ENCODE measurements at regions not wholly inside any gene's neighbourhood (a gene's known extent, or its start where the extent isn't known, plus 50 kb on each side); places are given as distances from the start of the nearest gene placed in this dataset.

GRCh38 chr4:82213485-82214417, 160.0 kb downstream of the HNRNPD start:
- TF ChIP-seq CTCF (IDR thresholded peaks at IDR 0.05): no peak

- peak; percentile 75 for TF ChIP-seq CTCF (IDR thresholded peaks at IDR 0.05)
Observed at GRCh38 chr4:82201805-82202641, 171.8 kb downstream of the HNRNPD start.

GRCh38 chr4:82201303-82201702, 172.5 kb downstream of the HNRNPD start:
- TF ChIP-seq CTCF (IDR thresholded peaks at IDR 0.05): no peak

GRCh38 chr4:82200046-82200445, 173.7 kb downstream of the HNRNPD start:
- TF ChIP-seq CTCF (IDR thresholded peaks at IDR 0.05): no peak

GRCh38 chr4:82194329-82194728, 179.5 kb downstream of the HNRNPD start:
- TF ChIP-seq CTCF (IDR thresholded peaks at IDR 0.05): no peak

- TF ChIP-seq CTCF (IDR thresholded peaks at IDR 0.05): no peak
Observed at GRCh38 chr4:82192017-82192673, 181.6 kb downstream of the HNRNPD start.

- no peak for TF ChIP-seq CTCF (IDR thresholded peaks at IDR 0.05)
Observed at GRCh38 chr4:82181789-82182188, 192.0 kb downstream of the HNRNPD start.
